ENCODE measurements at regions not wholly inside any gene's neighbourhood (a gene's known extent, or its start where the extent isn't known, plus 50 kb on each side); places are given as distances from the start of the nearest gene placed in this dataset.

DNA sequence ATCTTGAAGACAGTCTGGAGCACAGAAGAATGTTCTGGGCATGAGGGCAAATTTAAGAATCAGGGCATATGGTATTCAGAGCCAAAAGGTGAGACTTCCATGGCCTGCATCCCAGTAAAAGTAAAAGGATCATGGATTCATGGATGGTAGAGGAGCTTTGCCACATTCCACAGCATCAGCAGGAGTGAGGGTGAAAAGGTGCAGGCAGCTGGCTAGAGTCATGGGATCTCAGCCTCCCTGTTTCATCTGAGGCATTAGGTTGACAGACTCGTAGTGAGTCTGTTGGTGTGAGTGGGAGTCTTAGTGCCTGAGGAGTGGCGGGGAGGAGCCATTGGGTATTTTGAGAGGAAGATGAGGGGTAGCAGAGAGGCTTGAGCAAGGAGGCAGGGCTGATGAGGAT is 301.6 kb downstream of the CYP26B1 start:
- TF ChIP-seq EZH2 (IDR thresholded peaks at IDR 0.05) (no peak), POLR2AphosphoS5 (IDR thresholded peaks at IDR 0.05; ENCODE audit: borderline replicate concordance, low read depth, low read length) (no peak), FOXP2 (optimal IDR thresholded peaks at IDR 0.05; ENCODE audit: control extremely low read depth, extremely low read length, insufficient read depth) (no peak)
